Heart right ventricle (tissue), 16 donors: ENCODE measurements at regions not wholly inside any gene's neighbourhood (a gene's known extent, or its start where the extent isn't known, plus 50 kb on each side); places are given as distances from the start of the nearest gene placed in this dataset.

Experiments used
- ATAC-seq, 8 donors: fragments of 200-7000 bp; cut with Tn5 transposase; one replicate each; pipeline ENCODE4 v1.9.1; 2020; ENCODE audit warnings: mild to moderate bottlenecking in 8 of 8, moderate library complexity in 8 of 8, moderate number of reproducible peaks in 1 of 8
- DNase-seq, 2 donors: peaks; one replicate each; pipeline ENCODE4 v3.0.0-alpha.2; 2020
- H3K27ac ChIP-seq, 10 donors: fragments of 200-600 bp; sonication (generic) in 2 of 10; one replicate each; pipeline versions ENCODE4 v1.5.0 to v1.8.0; 2020 to 2022; ENCODE audit warnings: mild to moderate bottlenecking in 3 of 10
- H3K27me3 ChIP-seq, 7 donors: fragments of 200-600 bp; one replicate each; pipeline ENCODE4 v1.8.0; 2021 to 2022; ENCODE audit warnings: mild to moderate bottlenecking in 2 of 7
- H3K36me3 ChIP-seq, 9 donors: fragments of 200-600 bp; sonication (generic) in 1 of 9; one replicate each; pipeline versions ENCODE4 v1.5.0 to v1.8.0; 2020 to 2022; ENCODE audit warnings: mild to moderate bottlenecking in 2 of 9
- H3K4me1 ChIP-seq, 9 donors: fragments of 200-600 bp; sonication (generic) in 1 of 9; one replicate each; pipeline versions ENCODE4 v1.5.0 to v1.8.0; 2020 to 2022; ENCODE audit warnings: mild to moderate bottlenecking in 4 of 9
- H3K4me3 ChIP-seq, 10 donors: fragments of 200-600 bp; sonication (generic) in 2 of 10; one replicate each; pipeline versions ENCODE4 v1.5.0 to v1.8.0; 2020 to 2022; ENCODE audit warnings: mild to moderate bottlenecking in 7 of 10, moderate library complexity in 2 of 10
- H3K9me3 ChIP-seq, 11 donors: fragments of 200-600 bp in 10 of 11; sonication (generic) in 2 of 11; one replicate each; pipeline versions ENCODE4 v1.5.0 to v1.8.0; 2013 to 2022; ENCODE audit warnings: mild to moderate bottlenecking in 2 of 11, control low read depth in 1 of 11, moderate library complexity in 1 of 11
- CTCF ChIP-seq, 9 donors: fragments of 200-600 bp; sonication (generic) in 2 of 9; IDR thresholded peaks; one replicate each; pipeline versions ENCODE4 v1.5.0 to v1.8.0; 2021 to 2022; ENCODE audit warnings: antibody characterized with exemption in 9 of 9, mild to moderate bottlenecking in 5 of 9, moderate library complexity in 1 of 9
- WGBS, 2 donors: extraction: QIAGEN DNeasy Blood & Tissue Kit; methylation state at CpG; one replicate each; pipeline ENCODE4 v1.1.7; 2013; ENCODE audit warnings: inconsistent platforms in 1 of 2; 5-methylcytosine and 5-hydroxymethylcytosine counted together
- intact Hi-C, 10 donors: fragments of 100-400 bp; cut with DNase I; formaldehyde crosslinking; loops; one replicate each; pipeline versions ENCODE4 v1.11.1 to v1.14.2; 2022
- donor health status: Arrhythmogenic right ventricular cardiomyopathy.
- donor health status: ischemic (EF 13 %, LVEDD 7.1; RV severe dilation, severe dysfunction).
- donor health status: healthy with polysubstance abuse.
- donor health status: DM: no; HTN: yes; CAD: no.
- donor health status: DM: no; HTN: no; CAD: no.
- donor health status: ischemic (EF 25% LVEDD 6.9; RV normal size, moderate dysfunction).
- donor health status: ischemic (EF 25% LVEDD 5.7; RV mildly dilated, moderate dysfunction).
- donor health status: healthy.
- donor health status: DM: yes; HTN: yes; CAD: no.
- donor health status: Ischemic cardiomyopathy.
- donor health status: ischemic (EF 35%, LVEDD 5.7; RV mildly dilated, moderate dysfunction).
- donor health status: nonischemic (EF 11% LVEDD 7.7; RV severe dilation, severe dysfunction).
- donor health status: DM: yes; HTN: yes; CAD: no.
- donor health status: PGD.
- donor health status: ischemic (EF 29% LVEDD 5.4; RV normal size, mild dysfunction).
- donor health status: nonischemic (EF 23%, LVEDD 6.1; RV moderate dilation, normal function).

GRCh38 chr18:51997129-51997528 is 342.9 kb upstream of the DCC start:
- Histone ChIP-seq H3K4me3 (no peak overlapping the region), H3K27me3 (no peaks in the 10 kb centered on the region), H3K9me3 (no peaks in the 10 kb centered on the region), H3K36me3 (no peaks in the 10 kb centered on the region), H3K27ac (no peak overlapping the region), H3K4me1 (no peaks in the 10 kb centered on the region)
- intact Hi-C loops: no loop called here
- TF ChIP-seq CTCF (IDR thresholded peaks at IDR 0.05): no peak
- DNase-seq (no peak), ATAC-seq (no peak)
- WGBS, 2 donors: 85 to 88% methylated on average over 2 of the region's 2 CpGs

- DNase-seq (no peak), ATAC-seq (no peak)
- H3K4me1 ChIP-seq: no peaks in the 10 kb centered on the region
- no peaks in the 10 kb centered on the region for H3K9me3 ChIP-seq
- intact Hi-C loops: no loop called here
- H3K27me3 ChIP-seq: no peaks in the 10 kb centered on the region
- WGBS, 2 donors: 75 to 76% methylated on average over 3 of the region's 3 CpGs
- no peak overlapping the region for H3K27ac ChIP-seq
- no peaks in the 10 kb centered on the region for H3K36me3 ChIP-seq
- no peak for TF ChIP-seq CTCF (IDR thresholded peaks at IDR 0.05)
- H3K4me3 ChIP-seq: no peak overlapping the region
Measured at GRCh38 chr18:51998066-51998465, 341.9 kb upstream of the DCC start.

GRCh38 chr18:51998711-51999110 is 341.3 kb upstream of the DCC start:
- Histone ChIP-seq H3K4me1 (no peaks in the 10 kb centered on the region), H3K27me3 (no peaks in the 10 kb centered on the region), H3K9me3 (no peaks in the 10 kb centered on the region), H3K27ac (no peak overlapping the region), H3K36me3 (no peaks in the 10 kb centered on the region), H3K4me3 (no peak overlapping the region)
- 85% methylated on average over 3 of the region's 3 CpGs for WGBS, 2 donors
- no peak for DNase-seq
- intact Hi-C loops: no loop called here
- ATAC-seq: no peak
- no peak for TF ChIP-seq CTCF (IDR thresholded peaks at IDR 0.05)

GRCh38 chr18:51999351-51999750 is 340.6 kb upstream of the DCC start:
- no peak for TF ChIP-seq CTCF (IDR thresholded peaks at IDR 0.05)
- H3K36me3 ChIP-seq: no peaks in the 10 kb centered on the region
- H3K27me3 ChIP-seq: no peaks in the 10 kb centered on the region
- no peak overlapping the region for H3K27ac ChIP-seq
- DNase-seq: no peak
- ATAC-seq: no peak
- intact Hi-C loops: no loop called here
- H3K4me1 ChIP-seq: no peaks in the 10 kb centered on the region
- 41 to 50% methylated on average over 2 of the region's 2 CpGs for whole genome bisulfite sequencing, 2 donors
- H3K9me3 ChIP-seq: no peaks in the 10 kb centered on the region
- no peak overlapping the region for H3K4me3 ChIP-seq

GRCh38 chr18:52000435-52000834 is 339.6 kb upstream of the DCC start:
- DNase-seq (no peak), ATAC-seq (no peak)
- 75 to 90% methylated on average over 1 of the region's 1 CpG for WGBS, 2 donors
- Histone ChIP-seq H3K4me3 (no peak overlapping the region), H3K27me3 (no peaks in the 10 kb centered on the region), H3K36me3 (no peaks in the 10 kb centered on the region), H3K9me3 (no peaks in the 10 kb centered on the region), H3K27ac (no peak overlapping the region), H3K4me1 (no peaks in the 10 kb centered on the region)
- TF ChIP-seq CTCF (IDR thresholded peaks at IDR 0.05): no peak
- intact Hi-C loops: no loop called here
